ENCODE measurements at regions not wholly inside any gene's neighbourhood (a gene's known extent, or its start where the extent isn't known, plus 50 kb on each side); places are given as distances from the start of the nearest gene placed in this dataset.
"Not testable (repeated sequence)": the region's sequence is repeated elsewhere in the genome, so short reads cannot be mapped to it uniquely, and the experiment has no call there.

- H3K79me2 ChIP-seq (ENCODE audit: low read length) = no peaks in the 10 kb centered on the region
- H3K9ac ChIP-seq (ENCODE audit: low read length) = no peak overlapping the region
- no peak overlapping the region for H3K4me3 ChIP-seq (ENCODE audit: low read length)
- no peaks in the 10 kb centered on the region for H3K27me3 ChIP-seq (ENCODE audit: low read depth, low read length)
- no peaks in the 10 kb centered on the region for H3K9me3 ChIP-seq (ENCODE audit: insufficient read depth, low read length)
- H3K4me1 ChIP-seq (ENCODE audit: low read length) = peaks cover 1% of the 10 kb centered on the region; the same call in 1 of the 2 replicates
- H2AFZ ChIP-seq (ENCODE audit: low read depth, low read length) = no peak overlapping the region
- TF ChIP-seq CTCF (IDR thresholded peaks at IDR 0.05; ENCODE audit: low read depth, low read length) (no peak), EZH2phosphoT487 (IDR thresholded peaks at IDR 0.05; ENCODE audit: low read depth) (no peak)
- no peaks in the 10 kb centered on the region for H3K36me3 ChIP-seq (replicated peaks; ENCODE audit: low read depth, low read length)
- H4K20me1 ChIP-seq (ENCODE audit: insufficient read depth, low read length) = no peaks in the 10 kb centered on the region
- no peak overlapping the region for H3K4me2 ChIP-seq (ENCODE audit: low read length)
- H3K27ac ChIP-seq (ENCODE audit: low read length) = no peak overlapping the region
These were observed 516.2 kb downstream of the DCDC2C start for GRCh38 chr2:4219571-4219970.

GRCh38 chr2:4221434-4221833 lies 518.1 kb downstream of the DCDC2C start:
- H3K4me2 ChIP-seq (ENCODE audit: low read length) = no peak overlapping the region
- H3K4me3 ChIP-seq (ENCODE audit: low read length) = no peak overlapping the region
- no peak overlapping the region for H3K27ac ChIP-seq (ENCODE audit: low read length)
- no peak overlapping the region for H3K9ac ChIP-seq (ENCODE audit: low read length)
- H2AFZ ChIP-seq (ENCODE audit: low read depth, low read length) = no peak overlapping the region
- H3K4me1 ChIP-seq (ENCODE audit: low read length) = no peaks in the 10 kb centered on the region
- H3K79me2 ChIP-seq (ENCODE audit: low read length) = no peaks in the 10 kb centered on the region
- H3K36me3 ChIP-seq (replicated peaks; ENCODE audit: low read depth, low read length) = no peaks in the 10 kb centered on the region
- TF ChIP-seq EZH2phosphoT487 (IDR thresholded peaks at IDR 0.05; ENCODE audit: low read depth) = no peak
- no peak for TF ChIP-seq CTCF (IDR thresholded peaks at IDR 0.05; ENCODE audit: low read depth, low read length)
- no peaks in the 10 kb centered on the region for H3K9me3 ChIP-seq (ENCODE audit: insufficient read depth, low read length)
- no peaks in the 10 kb centered on the region for H4K20me1 ChIP-seq (ENCODE audit: insufficient read depth, low read length)
- H3K27me3 ChIP-seq (ENCODE audit: low read depth, low read length) = no peaks in the 10 kb centered on the region

- Histone ChIP-seq H3K4me2 (ENCODE audit: low read length) (no peak overlapping the region), H3K27ac (ENCODE audit: low read length) (no peak overlapping the region), H3K36me3 (replicated peaks; ENCODE audit: low read depth, low read length) (no peaks in the 10 kb centered on the region), H3K4me3 (ENCODE audit: low read length) (no peak overlapping the region), H3K9me3 (ENCODE audit: insufficient read depth, low read length) (no peaks in the 10 kb centered on the region), H3K4me1 (ENCODE audit: low read length) (no peaks in the 10 kb centered on the region), H4K20me1 (ENCODE audit: insufficient read depth, low read length) (no peaks in the 10 kb centered on the region), H3K79me2 (ENCODE audit: low read length) (no peaks in the 10 kb centered on the region), H2AFZ (ENCODE audit: low read depth, low read length) (no peak overlapping the region), H3K27me3 (ENCODE audit: low read depth, low read length) (no peaks in the 10 kb centered on the region), H3K9ac (ENCODE audit: low read length) (no peak overlapping the region)
- TF ChIP-seq CTCF (IDR thresholded peaks at IDR 0.05; ENCODE audit: low read depth, low read length) (no peak), EZH2phosphoT487 (IDR thresholded peaks at IDR 0.05; ENCODE audit: low read depth) (no peak)
These were observed 518.5 kb downstream of the DCDC2C start for GRCh38 chr2:4221845-4222244.

GRCh38 chr2:4244422-4244821 lies 541.0 kb downstream of the DCDC2C start:
- not testable (repeated sequence) for H3K27ac ChIP-seq (ENCODE audit: low read length); H3K4me1 ChIP-seq (ENCODE audit: low read length); H3K9me3 ChIP-seq (ENCODE audit: insufficient read depth, low read length); H3K4me3 ChIP-seq (ENCODE audit: low read length); H3K36me3 ChIP-seq (replicated peaks; ENCODE audit: low read depth, low read length); H3K9ac ChIP-seq (ENCODE audit: low read length); H4K20me1 ChIP-seq (ENCODE audit: insufficient read depth, low read length); H2AFZ ChIP-seq (ENCODE audit: low read depth, low read length); H3K4me2 ChIP-seq (ENCODE audit: low read length); H3K79me2 ChIP-seq (ENCODE audit: low read length); H3K27me3 ChIP-seq (ENCODE audit: low read depth, low read length)

All from OCI-LY3 (cell line).